Neuronal stem cell (in vitro differentiated cells): ENCODE measurements at regions not wholly inside any gene's neighbourhood (a gene's known extent, or its start where the extent isn't known, plus 50 kb on each side); places are given as distances from the start of the nearest gene placed in this dataset.

ENCODE experiments used
- DNase-seq: peaks from one replicate; pipeline ENCODE4 v3.0.0-alpha.2; 2013; ENCODE audit warnings: low spot score
- H2AFZ ChIP-seq: one replicate; pipeline ENCODE4 v1.6.1; 2013; ENCODE audit warnings: mild to moderate bottlenecking, low read length, inconsistent platforms
- H2AK5ac ChIP-seq: 2 replicates; pipeline ENCODE4 v1.6.1; 2013; ENCODE audit warnings: low read depth, mild to moderate bottlenecking, inconsistent platforms, low read length, moderate library complexity, mixed read lengths
- H2BK120ac ChIP-seq: 2 replicates; pipeline ENCODE4 v1.6.1; 2013; ENCODE audit warnings: low read depth, mild to moderate bottlenecking, inconsistent platforms, low read length, moderate library complexity, mixed read lengths
- H2BK12ac ChIP-seq: one replicate; pipeline ENCODE4 v1.6.1; 2013; ENCODE audit warnings: low read length, inconsistent platforms
- H2BK15ac ChIP-seq: 2 replicates; pipeline ENCODE4 v1.6.1; 2013; ENCODE audit warnings: mild to moderate bottlenecking, low read length, inconsistent platforms, mixed read lengths
- H2BK5ac ChIP-seq: one replicate; pipeline ENCODE4 v1.6.1; 2013; ENCODE audit warnings: inconsistent platforms, mild to moderate bottlenecking, low read length, moderate library complexity
- H3K14ac ChIP-seq: one replicate; pipeline ENCODE4 v1.6.1; 2013; ENCODE audit warnings: low read length, inconsistent platforms
- H3K18ac ChIP-seq: 2 replicates; pipeline ENCODE4 v1.6.1; 2013; ENCODE audit warnings: low read length, inconsistent platforms
- H3K23ac ChIP-seq: 2 replicates; pipeline ENCODE4 v1.6.1; 2013; ENCODE audit warnings: low read depth, mild to moderate bottlenecking, mixed read lengths, low read length, inconsistent platforms; ENCODE audit not compliant: poor library complexity
- H3K27ac ChIP-seq: replicated peaks from 3 replicates; pipeline ENCODE4 v1.5.1; 2013; ENCODE audit warnings: low read length, inconsistent platforms
- H3K27me3 ChIP-seq, 3 experiments: 2 replicates each; pipeline ENCODE4 v1.6.1; 2013; ENCODE audit warnings: low read length in 3 of 3, mild to moderate bottlenecking in 2 of 3, inconsistent platforms in 1 of 3, low read depth in 1 of 3, mixed read lengths in 1 of 3, moderate library complexity in 1 of 3; ENCODE audit not compliant: control insufficient read depth in 3 of 3, insufficient read depth in 3 of 3
- H3K36me3 ChIP-seq, 2 donors: replicated peaks in 1 of 2; 2 replicates each; pipeline ENCODE4 v1.6.1; 2013; ENCODE audit warnings: low read length in 2 of 2; ENCODE audit not compliant: control insufficient read depth in 2 of 2, insufficient read depth in 2 of 2
- H3K4ac ChIP-seq: 2 replicates; pipeline ENCODE4 v1.6.1; 2013; ENCODE audit warnings: inconsistent platforms, mild to moderate bottlenecking, low read length, moderate library complexity
- H3K4me1 ChIP-seq, 2 donors: 1 replicate in 1 of 2; 2 replicates in 1 of 2; pipeline ENCODE4 v1.6.1; 2013; ENCODE audit warnings: low read length in 2 of 2, low read depth in 1 of 2; ENCODE audit not compliant: control insufficient read depth in 2 of 2, insufficient read depth in 1 of 2
- H3K4me2 ChIP-seq: one replicate; pipeline ENCODE4 v1.6.1; 2013; ENCODE audit warnings: mild to moderate bottlenecking, low read length, inconsistent platforms; ENCODE audit not compliant: insufficient read depth, poor library complexity, severe bottlenecking
- H3K4me3 ChIP-seq, 2 donors: 2 replicates each; pipeline ENCODE4 v1.5.1; 2013; ENCODE audit warnings: low read length in 2 of 2, mild to moderate bottlenecking in 2 of 2, inconsistent platforms in 1 of 2, moderate library complexity in 1 of 2
- H3K79me1 ChIP-seq: one replicate; pipeline ENCODE4 v1.6.1; 2013; ENCODE audit warnings: low read depth, mild to moderate bottlenecking, inconsistent platforms, low read length, moderate library complexity
- H3K9ac ChIP-seq: one replicate; pipeline ENCODE4 v1.6.1; 2013; ENCODE audit warnings: mild to moderate bottlenecking, low read depth, low read length, inconsistent platforms; ENCODE audit not compliant: poor library complexity
- H3K9me3 ChIP-seq, 2 donors: replicated peaks in 1 of 2; 2 replicates each; pipeline versions ENCODE3 to v1.6.1; 2013; ENCODE audit warnings: low read length in 2 of 2, mild to moderate bottlenecking in 2 of 2, inconsistent platforms in 1 of 2, low read depth in 1 of 2, mixed read lengths in 1 of 2, moderate library complexity in 1 of 2; ENCODE audit not compliant: control insufficient read depth in 2 of 2, insufficient read depth in 1 of 2
- H4K8ac ChIP-seq: one replicate; pipeline ENCODE4 v1.6.1; 2013; ENCODE audit warnings: low read depth, mild to moderate bottlenecking, inconsistent platforms, low read length, moderate library complexity
- H4K91ac ChIP-seq: one replicate; pipeline ENCODE4 v1.6.1; 2013; ENCODE audit warnings: low read length, low read depth, mild to moderate bottlenecking, inconsistent platforms; ENCODE audit not compliant: poor library complexity
- WGBS, 2 donors: extraction: QIAGEN DNeasy Blood & Tissue Kit; methylation state at CpG; one replicate each; pipeline ENCODE4 v1.1.7; 2013; ENCODE audit warnings: missing lambda C conversion rate in 2 of 2, mixed read lengths in 1 of 2; ENCODE audit not compliant: insufficient read length in 2 of 2, insufficient replicate concordance in 1 of 2; ENCODE audit errors: extremely low coverage in 2 of 2; 5-methylcytosine and 5-hydroxymethylcytosine counted together

DNA sequence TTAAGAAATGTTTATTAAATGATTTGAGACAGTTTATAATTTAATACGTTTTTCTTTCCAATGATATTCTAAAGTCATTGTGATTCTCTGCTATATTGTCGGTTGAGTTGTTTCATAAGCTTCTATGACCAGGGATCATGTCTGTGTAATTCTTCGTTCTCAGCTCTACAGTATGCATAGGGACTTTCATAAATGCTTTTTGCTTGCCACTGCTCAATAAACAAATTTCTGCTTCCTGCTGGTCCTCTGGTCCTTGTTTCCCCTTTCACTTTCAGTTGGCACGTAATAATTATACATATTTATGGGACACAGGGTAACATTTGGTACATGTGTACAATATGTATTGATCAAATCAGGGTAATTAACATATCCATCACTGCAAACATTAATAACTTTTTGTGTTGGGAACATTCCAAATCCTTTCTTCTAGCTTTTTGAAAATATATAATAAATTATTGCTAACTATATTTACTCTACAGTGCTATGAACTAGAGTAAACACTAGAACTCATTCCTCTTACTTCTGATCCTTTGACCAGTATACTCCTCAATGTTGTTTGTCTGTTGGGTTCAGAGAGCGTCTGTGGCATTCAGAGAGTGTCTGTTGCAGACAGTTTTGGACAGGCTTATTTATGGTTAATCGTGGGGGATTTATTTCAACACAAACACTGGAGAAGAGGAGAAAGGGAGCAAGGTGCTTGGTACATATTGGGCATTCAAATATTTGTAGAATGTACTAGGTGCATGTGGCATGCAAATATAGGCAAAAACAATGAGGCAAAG is 68.3 kb upstream of the SPANXB1 start:
- H3K79me1 ChIP-seq = no peaks in the 10 kb centered on the region
- H4K91ac ChIP-seq = no peak overlapping the region
- no peak overlapping the region for H3K9ac ChIP-seq
- no peak overlapping the region for H3K23ac ChIP-seq
- H3K4me3 ChIP-seq = no peak overlapping the region
- H4K8ac ChIP-seq = no peak overlapping the region
- no peaks in the 10 kb centered on the region for H3K36me3 ChIP-seq
- H3K4me2 ChIP-seq = no peak overlapping the region
- H2BK5ac ChIP-seq = no peak overlapping the region
- no peak overlapping the region for H2BK15ac ChIP-seq
- H2BK12ac ChIP-seq = no peak overlapping the region
- DNase-seq = no peak
- no peak overlapping the region for H3K4ac ChIP-seq
- H2AFZ ChIP-seq = no peak overlapping the region
- WGBS, 2 donors = no CpG with 5 or more reads among the region's 6 CpGs
- no peak overlapping the region for H3K18ac ChIP-seq
- no peak overlapping the region for H3K27ac ChIP-seq
- H3K27me3 ChIP-seq = no peaks in the 10 kb centered on the region
- no peaks in the 10 kb centered on the region for H3K9me3 ChIP-seq
- H2AK5ac ChIP-seq = no peak overlapping the region
- H2BK120ac ChIP-seq = no peak overlapping the region
- no peak overlapping the region for H3K14ac ChIP-seq
- no peaks in the 10 kb centered on the region for H3K4me1 ChIP-seq

DNA sequence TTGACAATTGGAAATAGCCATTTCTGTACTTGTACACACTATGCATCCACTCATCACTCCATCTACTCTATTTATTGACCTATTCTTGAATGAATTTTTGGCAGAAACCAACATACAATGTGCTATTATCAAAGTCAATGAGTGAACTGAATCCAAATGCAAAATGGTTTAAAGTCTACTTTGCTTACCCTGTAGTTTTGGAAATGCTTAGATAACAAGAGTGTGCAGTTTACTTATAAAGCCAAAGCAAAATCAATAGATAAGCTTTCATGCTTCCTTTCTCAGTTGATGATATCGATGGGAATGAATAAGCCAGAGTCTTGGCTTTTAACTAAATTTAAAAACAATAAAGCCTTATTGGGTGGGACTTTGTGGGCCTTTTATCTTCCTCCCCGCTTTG is 58.9 kb upstream of the SPANXB1 start:
- Histone ChIP-seq H2BK5ac (no peak overlapping the region), H3K27me3 (no peaks in the 10 kb centered on the region), H4K91ac (no peak overlapping the region), H4K8ac (no peak overlapping the region), H3K36me3 (no peaks in the 10 kb centered on the region), H3K23ac (no peak overlapping the region), H2AFZ (no peak overlapping the region), H2AK5ac (no peak overlapping the region), H3K4me3 (no peak overlapping the region), H3K9ac (no peak overlapping the region), H2BK15ac (no peak overlapping the region), H3K4me2 (no peak overlapping the region), H2BK120ac (no peak overlapping the region), H2BK12ac (no peak overlapping the region), H3K14ac (no peak overlapping the region), H3K4ac (no peak overlapping the region), H3K18ac (no peak overlapping the region), H3K79me1 (no peaks in the 10 kb centered on the region), H3K27ac (no peak overlapping the region), H3K4me1 (no peaks in the 10 kb centered on the region), H3K9me3 (no peaks in the 10 kb centered on the region)
- no peak for DNase-seq
- WGBS, 2 donors = no CpG with 5 or more reads among the region's 2 CpGs

DNA sequence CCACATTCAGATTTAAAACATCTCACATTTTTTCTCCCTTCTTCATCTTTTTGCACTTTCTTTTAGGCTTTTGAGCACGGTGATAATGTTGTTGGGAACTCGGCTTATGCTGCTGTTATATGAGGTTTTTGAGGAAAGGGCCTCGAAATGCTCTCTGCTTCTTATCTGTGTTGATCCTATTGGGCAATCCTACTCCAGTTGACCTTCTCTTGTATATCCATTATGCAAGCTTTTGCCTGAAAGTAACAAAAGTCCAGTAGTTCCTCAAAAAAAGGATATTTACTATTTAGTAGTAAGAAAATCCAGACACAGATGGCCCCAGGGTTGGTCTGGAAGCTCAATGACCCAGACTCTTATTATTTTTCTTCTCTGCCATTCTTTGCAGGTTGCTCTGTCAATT is 57.7 kb upstream of the SPANXB1 start:
- Histone ChIP-seq H2BK15ac (no peak overlapping the region), H3K9ac (no peak overlapping the region), H2AFZ (no peak overlapping the region), H2AK5ac (no peak overlapping the region), H3K9me3 (no peaks in the 10 kb centered on the region), H3K4me2 (no peak overlapping the region), H3K4me1 (no peaks in the 10 kb centered on the region), H3K27ac (no peak overlapping the region), H2BK12ac (no peak overlapping the region), H3K4me3 (no peak overlapping the region), H2BK5ac (no peak overlapping the region), H3K18ac (no peak overlapping the region), H3K14ac (no peak overlapping the region), H3K27me3 (no peaks in the 10 kb centered on the region), H3K4ac (no peak overlapping the region), H2BK120ac (no peak overlapping the region), H4K91ac (no peak overlapping the region), H3K79me1 (no peaks in the 10 kb centered on the region), H3K23ac (no peak overlapping the region), H3K36me3 (no peaks in the 10 kb centered on the region), H4K8ac (no peak overlapping the region)
- DNase-seq = no peak
- no CpG with 5 or more reads among the region's 3 CpGs for WGBS, 2 donors

DNA sequence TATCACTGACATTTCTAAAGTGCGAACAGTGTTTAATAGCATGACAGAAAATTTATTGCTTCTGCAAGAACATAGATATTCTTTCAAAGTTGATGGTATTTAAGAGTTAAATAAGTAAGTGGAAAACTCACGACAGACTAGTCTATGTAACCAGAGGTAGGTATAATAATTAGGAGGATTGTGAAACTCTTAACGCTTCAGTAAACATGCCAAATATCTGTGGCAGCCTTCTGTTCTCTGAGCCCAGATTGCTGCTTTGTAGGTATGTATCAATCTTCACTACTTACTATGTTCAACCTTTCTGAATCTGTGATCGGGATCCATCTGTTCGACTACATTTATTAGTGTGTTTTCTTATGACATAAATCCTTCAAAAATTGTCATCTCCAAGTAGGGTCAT is 53.6 kb upstream of the SPANXB1 start:
- H3K9ac ChIP-seq = no peak overlapping the region
- H4K91ac ChIP-seq = no peak overlapping the region
- H3K36me3 ChIP-seq = no peaks in the 10 kb centered on the region
- H3K18ac ChIP-seq = no peak overlapping the region
- H2BK15ac ChIP-seq = no peak overlapping the region
- H2BK120ac ChIP-seq = no peak overlapping the region
- H3K27me3 ChIP-seq = no peaks in the 10 kb centered on the region
- no peak overlapping the region for H3K27ac ChIP-seq
- H4K8ac ChIP-seq = no peak overlapping the region
- H3K79me1 ChIP-seq = no peaks in the 10 kb centered on the region
- no peak overlapping the region for H2AFZ ChIP-seq
- no peak overlapping the region for H2BK5ac ChIP-seq
- no peak overlapping the region for H3K23ac ChIP-seq
- no peak overlapping the region for H3K14ac ChIP-seq
- no peak for DNase-seq
- H3K4me1 ChIP-seq = no peaks in the 10 kb centered on the region
- H3K4me2 ChIP-seq = no peak overlapping the region
- H3K4me3 ChIP-seq = no peak overlapping the region
- H3K4ac ChIP-seq = no peak overlapping the region
- no peak overlapping the region for H2AK5ac ChIP-seq
- no peak overlapping the region for H2BK12ac ChIP-seq
- no peaks in the 10 kb centered on the region for H3K9me3 ChIP-seq
- no CpG with 5 or more reads among the region's 5 CpGs for WGBS, 2 donors
